Sigmoid colon (tissue), 4 donors: ENCODE measurements at regions not wholly inside any gene's neighbourhood (a gene's known extent, or its start where the extent isn't known, plus 50 kb on each side); places are given as distances from the start of the nearest gene placed in this dataset.

ENCODE experiments used
- EP300 ChIP-seq, 4 donors: sonication (generic); formaldehyde crosslinking; IDR thresholded peaks; one replicate each; pipeline ENCODE4 v1.6.1; 2017; ENCODE audit warnings: antibody characterized with exemption in 4 of 4
- POLR2A ChIP-seq, 2 donors: fragments of 450-650 bp; IDR thresholded peaks; one replicate each; pipeline ENCODE4 v1.6.1; 2016; ENCODE audit warnings: antibody characterized with exemption in 2 of 2, mild to moderate bottlenecking in 2 of 2, moderate library complexity in 2 of 2
- POLR2AphosphoS5 ChIP-seq, 4 donors: sonication (generic); formaldehyde crosslinking; IDR thresholded peaks; one replicate each; pipeline ENCODE4 v1.6.1; 2017; ENCODE audit warnings: antibody characterized with exemption in 4 of 4
- TF ChIP-seq, protein P1 (sequence below), 4 experiments: fragments of 450-650 bp in 3 of 4; fragments of 200-600 bp in 1 of 4; IDR thresholded peaks; one replicate each; pipeline ENCODE4 v1.5.1; 2016 to 2019; ENCODE audit warnings: antibody characterized with exemption in 4 of 4, mild to moderate bottlenecking in 3 of 4, moderate library complexity in 2 of 4

- TF ChIP-seq POLR2AphosphoS5 (IDR thresholded peaks at IDR 0.05) (no peak), POLR2A (IDR thresholded peaks at IDR 0.05) (no peak), EP300 (IDR thresholded peaks at IDR 0.05) (no peak)
- TF ChIP-seq, protein P1, sequence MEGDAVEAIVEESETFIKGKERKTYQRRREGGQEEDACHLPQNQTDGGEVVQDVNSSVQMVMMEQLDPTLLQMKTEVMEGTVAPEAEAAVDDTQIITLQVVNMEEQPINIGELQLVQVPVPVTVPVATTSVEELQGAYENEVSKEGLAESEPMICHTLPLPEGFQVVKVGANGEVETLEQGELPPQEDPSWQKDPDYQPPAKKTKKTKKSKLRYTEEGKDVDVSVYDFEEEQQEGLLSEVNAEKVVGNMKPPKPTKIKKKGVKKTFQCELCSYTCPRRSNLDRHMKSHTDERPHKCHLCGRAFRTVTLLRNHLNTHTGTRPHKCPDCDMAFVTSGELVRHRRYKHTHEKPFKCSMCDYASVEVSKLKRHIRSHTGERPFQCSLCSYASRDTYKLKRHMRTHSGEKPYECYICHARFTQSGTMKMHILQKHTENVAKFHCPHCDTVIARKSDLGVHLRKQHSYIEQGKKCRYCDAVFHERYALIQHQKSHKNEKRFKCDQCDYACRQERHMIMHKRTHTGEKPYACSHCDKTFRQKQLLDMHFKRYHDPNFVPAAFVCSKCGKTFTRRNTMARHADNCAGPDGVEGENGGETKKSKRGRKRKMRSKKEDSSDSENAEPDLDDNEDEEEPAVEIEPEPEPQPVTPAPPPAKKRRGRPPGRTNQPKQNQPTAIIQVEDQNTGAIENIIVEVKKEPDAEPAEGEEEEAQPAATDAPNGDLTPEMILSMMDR (IDR thresholded peaks at IDR 0.05), result no peak
Measured at GRCh38 chr6:20292905-20293304, 80.6 kb upstream of the MBOAT1 start.
